Activated CD8-positive, alpha-beta T cell treated with anti-CD3 and anti-CD28 coated beads for 36 hours (primary cell): ENCODE measurements at regions not wholly inside any gene's neighbourhood (a gene's known extent, or its start where the extent isn't known, plus 50 kb on each side); places are given as distances from the start of the nearest gene placed in this dataset.

Experiments
- ATAC-seq: fragments of 200-7000 bp; cut with Tn5 transposase; one replicate; pipeline ENCODE4 v1.10.0; 2021; ENCODE audit warnings: mild to moderate bottlenecking, moderate library complexity
- CTCF ChIA-PET: fragments of 350-600 bp; sonication (Branson Sonifier 250); formaldehyde crosslinking; loops from one replicate; lab custom pipeline; 2021; ENCODE audit warnings: antibody characterized with exemption; lab: Charles Lee
- POLR2A ChIA-PET: fragments of 350-600 bp; sonication (Branson Sonifier 250); formaldehyde crosslinking; loops from one replicate; lab custom pipeline; 2021; ENCODE audit warnings: antibody characterized with exemption; lab: Charles Lee
- DNase-seq: peaks from one replicate; pipeline ENCODE4 v3.0.0-alpha.2; 2020
- H3K27ac Mint-ChIP-seq: one replicate; pipeline ENCODE4 v1.8.0; 2021; ENCODE audit warnings: mild to moderate bottlenecking, mixed read lengths
- H3K27me3 Mint-ChIP-seq: one replicate; pipeline ENCODE4 v1.8.0; 2021; ENCODE audit warnings: mixed read lengths
- H3K36me3 Mint-ChIP-seq: one replicate; pipeline ENCODE4 v1.8.0; 2021; ENCODE audit warnings: low read depth, mixed read lengths
- H3K4me1 Mint-ChIP-seq: one replicate; pipeline ENCODE4 v1.8.0; 2021; ENCODE audit warnings: low read depth, mixed read lengths
- H3K4me3 Mint-ChIP-seq: one replicate; pipeline ENCODE4 v1.8.0; 2021; ENCODE audit warnings: mild to moderate bottlenecking, moderate library complexity, mixed read lengths
- H3K9me3 Mint-ChIP-seq: one replicate; pipeline ENCODE4 v1.8.0; 2021; ENCODE audit warnings: mixed read lengths
- CTCF ChIP-seq: fragments of 200-600 bp; IDR thresholded peaks from one replicate; pipeline ENCODE4 v1.8.0; 2022; ENCODE audit warnings: antibody characterized with exemption, mild to moderate bottlenecking
- intact Hi-C: fragments of 100-400 bp; cut with micrococcal nuclease; formaldehyde crosslinking; loops from one replicate; pipeline ENCODE4 v1.10.0; 2022

GRCh38 chr20:52244702-52245101, 53.1 kb upstream of the ZFP64 start:
- Mint-ChIP-seq H3K4me3 (no peak overlapping the region), H3K4me1 (no peaks in the 10 kb centered on the region), H3K9me3 (no peaks in the 10 kb centered on the region), H3K27ac (no peak overlapping the region), H3K27me3 (no peaks in the 10 kb centered on the region), H3K36me3 (no peaks in the 10 kb centered on the region)
- no peak for TF ChIP-seq CTCF
- ATAC-seq (no peak), DNase-seq (no peak)
- intact Hi-C loops = loop anchor here (10.0 kb wide), 1 partner anchor 130 kb away; no protein-coding TSS in a partner anchor
- ChIA-PET CTCF (interaction anchor here (2.1 kb wide), 1 partner anchor 14 kb away, joined by 5 read pairs; no protein-coding TSS in a partner anchor), POLR2A (no interaction called here)

GRCh38 chr20:52242237-52243230, 51.0 kb upstream of the ZFP64 start:
- Mint-ChIP-seq H3K9me3 (no peaks in the 10 kb centered on the region), H3K4me3 (no peak overlapping the region), H3K27me3 (no peaks in the 10 kb centered on the region), H3K4me1 (no peaks in the 10 kb centered on the region), H3K27ac (no peak overlapping the region), H3K36me3 (no peaks in the 10 kb centered on the region)
- DNase-seq = no peak
- CTCF ChIA-PET = interaction anchor here (0.6 to 1.6 kb wide), 10 partner anchors 12 to 525 kb away, joined by 3 to 6 read pairs (median 3); no protein-coding TSS in a partner anchor
- no peak for ATAC-seq
- peak; percentile 66 for TF ChIP-seq CTCF
- intact Hi-C loops = loop anchor here (10.0 kb wide), 1 partner anchor 132 kb away; no protein-coding TSS in a partner anchor
- POLR2A ChIA-PET = no interaction called here
